HEK293T (cell line): ENCODE measurements at regions not wholly inside any gene's neighbourhood (a gene's known extent, or its start where the extent isn't known, plus 50 kb on each side); places are given as distances from the start of the nearest gene placed in this dataset.

Experiments
- BHLHE40 ChIP-seq: fragments of 450-650 bp; IDR thresholded peaks from 2 replicates; pipeline ENCODE4 v1.6.1; 2016; ENCODE audit warnings: mild to moderate bottlenecking, moderate library complexity, borderline replicate concordance
- CTBP1 ChIP-seq: fragments of 450-650 bp; IDR thresholded peaks from 2 replicates; pipeline ENCODE4 v1.6.1; 2016; ENCODE audit warnings: borderline replicate concordance
- ELF4 ChIP-seq: fragments of 450-650 bp; IDR thresholded peaks from 2 replicates; pipeline ENCODE4 v1.6.1; 2017; ENCODE audit warnings: antibody characterized with exemption
- HDGF ChIP-seq: fragments of 450-650 bp; IDR thresholded peaks from 2 replicates; pipeline ENCODE4 v1.6.1; 2017; ENCODE audit warnings: antibody characterized with exemption, borderline replicate concordance
- L3MBTL2 ChIP-seq: fragments of 450-650 bp; conservative IDR thresholded peaks from 2 replicates; pipeline ENCODE4 v1.6.1; 2016; ENCODE audit warnings: mild to moderate bottlenecking
- SP1 ChIP-seq: fragments of 450-650 bp; IDR thresholded peaks from 2 replicates; pipeline ENCODE4 v1.6.1; 2017
- SUZ12 ChIP-seq: fragments of 450-650 bp; IDR thresholded peaks from 2 replicates; pipeline ENCODE4 v1.6.1; 2016; ENCODE audit warnings: mild to moderate bottlenecking
- TARDBP ChIP-seq: fragments of 450-650 bp; IDR thresholded peaks from 2 replicates; pipeline ENCODE4 v1.6.1; 2016

- no peak for TF ChIP-seq SUZ12
- TF ChIP-seq HDGF, result no peak
- no peak for TF ChIP-seq BHLHE40
- TF ChIP-seq L3MBTL2, result no peak
- TF ChIP-seq SP1, result no peak
- TF ChIP-seq ELF4, result no peak
- TF ChIP-seq TARDBP, result no peak
- no peak for TF ChIP-seq CTBP1
These were observed 215.5 kb downstream of the SNX18 start for GRCh38 chr5:54733101-54733500.
